ENCODE measurements at regions not wholly inside any gene's neighbourhood (a gene's known extent, or its start where the extent isn't known, plus 50 kb on each side); places are given as distances from the start of the nearest gene placed in this dataset.

DNA sequence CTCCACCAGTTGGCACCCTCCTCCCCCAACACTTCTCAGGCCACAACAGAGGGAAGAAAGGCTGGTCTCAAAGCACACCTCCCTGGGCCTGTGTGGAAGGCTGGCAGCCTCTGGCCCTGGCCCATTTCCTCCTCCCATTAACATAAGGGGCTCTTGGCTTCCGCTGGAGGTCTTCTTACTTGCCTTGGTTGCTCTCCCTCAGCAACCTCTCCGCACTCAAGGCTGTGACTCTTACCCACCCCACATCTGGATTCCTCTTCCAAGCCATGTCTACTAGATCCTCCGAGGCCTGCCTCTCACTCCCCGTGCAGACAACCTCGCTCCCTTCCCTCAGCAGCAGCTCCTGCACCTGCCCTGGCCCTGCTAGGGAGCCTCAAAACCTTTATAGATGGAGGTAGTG is 76.7 kb upstream of the PRNP start:
- H2AFZ ChIP-seq (ENCODE audit: low read depth, low read length) = no peak overlapping the region
- dilution Hi-C loops (cut with MboI; ENCODE audit: extremely low pct_ligation_motif_present, low sequenced_read_pairs) = no loop called here
- FAIRE-seq = no peak

More for the DNA sequence above, 76.7 kb upstream of the PRNP start:
- H3K9me3 ChIP-seq (replicated peaks; ENCODE audit: control insufficient read depth, insufficient read depth, low read length) = no peaks in the 10 kb centered on the region
- H3K36me3 ChIP-seq (ENCODE audit: control insufficient read depth in 2 of 2, extremely low read depth in 1 of 2, insufficient read depth in 2 of 2, low read length in 2 of 2) = no peaks in the 10 kb centered on the region
- H3K79me2 ChIP-seq (ENCODE audit: control insufficient read depth, insufficient read depth, low read length) = no peaks in the 10 kb centered on the region
- CTCF ChIA-PET = interaction anchor here (1.4 to 2.7 kb wide), 4 partner anchors 110 to 491 kb away, joined by 6 to 22 read pairs (median 12); partner anchors contain the start of gene PRND
- H3K4me2 ChIP-seq (ENCODE audit: insufficient read depth, low read length) = no peak overlapping the region
- BruUV-seq (replicated peaks) = no TSS peak
- no peak overlapping the region for H3K27ac ChIP-seq (ENCODE audit: insufficient read depth, low read depth, low read length)
- H3K27me3 ChIP-seq (ENCODE audit: control insufficient read depth in 2 of 2, insufficient read depth in 2 of 2, low read length in 2 of 2) = peaks cover 5 to 11% of the 10 kb centered on the region in 2 experiments
- TF ChIP-seq GATA2 (IDR thresholded peaks at IDR 0.05; ENCODE audit: insufficient read depth, insufficient read length, low read depth, low read length) (no peak), POLR2AphosphoS5 (IDR thresholded peaks at IDR 0.05; ENCODE audit: insufficient read depth, low read depth, low read length) (no peak), JUN (IDR thresholded peaks at IDR 0.05; ENCODE audit: borderline replicate concordance, insufficient read depth, insufficient read length, low read depth) (no peak), FOS (IDR thresholded peaks at IDR 0.05; ENCODE audit: borderline replicate concordance, insufficient read depth, low read length) (no peak), EZH2 (IDR thresholded peaks at IDR 0.05; ENCODE audit: borderline replicate concordance, low read depth, low read length, severe bottlenecking) (no peak), MYC (IDR thresholded peaks at IDR 0.05; ENCODE audit: low read depth, low read length) (no peak), POLR2A (IDR thresholded peaks at IDR 0.05; ENCODE audit: low read depth, low read length) (no peak)
- TF ChIP-seq, protein P1, sequence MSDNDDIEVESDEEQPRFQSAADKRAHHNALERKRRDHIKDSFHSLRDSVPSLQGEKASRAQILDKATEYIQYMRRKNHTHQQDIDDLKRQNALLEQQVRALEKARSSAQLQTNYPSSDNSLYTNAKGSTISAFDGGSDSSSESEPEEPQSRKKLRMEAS (IDR thresholded peaks at IDR 0.05; ENCODE audit: insufficient read depth, insufficient read length) = no peak
- TF ChIP-seq, protein P2, sequence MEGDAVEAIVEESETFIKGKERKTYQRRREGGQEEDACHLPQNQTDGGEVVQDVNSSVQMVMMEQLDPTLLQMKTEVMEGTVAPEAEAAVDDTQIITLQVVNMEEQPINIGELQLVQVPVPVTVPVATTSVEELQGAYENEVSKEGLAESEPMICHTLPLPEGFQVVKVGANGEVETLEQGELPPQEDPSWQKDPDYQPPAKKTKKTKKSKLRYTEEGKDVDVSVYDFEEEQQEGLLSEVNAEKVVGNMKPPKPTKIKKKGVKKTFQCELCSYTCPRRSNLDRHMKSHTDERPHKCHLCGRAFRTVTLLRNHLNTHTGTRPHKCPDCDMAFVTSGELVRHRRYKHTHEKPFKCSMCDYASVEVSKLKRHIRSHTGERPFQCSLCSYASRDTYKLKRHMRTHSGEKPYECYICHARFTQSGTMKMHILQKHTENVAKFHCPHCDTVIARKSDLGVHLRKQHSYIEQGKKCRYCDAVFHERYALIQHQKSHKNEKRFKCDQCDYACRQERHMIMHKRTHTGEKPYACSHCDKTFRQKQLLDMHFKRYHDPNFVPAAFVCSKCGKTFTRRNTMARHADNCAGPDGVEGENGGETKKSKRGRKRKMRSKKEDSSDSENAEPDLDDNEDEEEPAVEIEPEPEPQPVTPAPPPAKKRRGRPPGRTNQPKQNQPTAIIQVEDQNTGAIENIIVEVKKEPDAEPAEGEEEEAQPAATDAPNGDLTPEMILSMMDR (IDR thresholded peaks at IDR 0.05; ENCODE audit: extremely low read depth in 1 of 2, insufficient read depth in 1 of 2, low read depth in 1 of 2, low read length in 2 of 2) = no peak
- no peaks in the 10 kb centered on the region for H4K20me1 ChIP-seq (replicated peaks; ENCODE audit: control insufficient read depth, extremely low read depth, insufficient read depth, low read length)
- no peaks in the 10 kb centered on the region for H3K9me1 ChIP-seq (replicated peaks; ENCODE audit: control insufficient read depth, extremely low read depth, insufficient read depth, low read length)
- no peaks in the 10 kb centered on the region for H3K4me1 ChIP-seq (ENCODE audit: control insufficient read depth, extremely low read depth, insufficient read depth, low read length)
- POLR2A ChIA-PET = no interaction called here
- H3K4me3 ChIP-seq (replicated peaks in 1 of 3; ENCODE audit: insufficient read depth in 1 of 3, low read depth in 1 of 3, low read length in 3 of 3) = no peak overlapping the region
- intact Hi-C loops (cut with micrococcal nuclease) = loop anchor here (5.0 kb wide), 1 partner anchor 348 kb away; no protein-coding TSS in a partner anchor
- H3K9ac ChIP-seq (replicated peaks; ENCODE audit: extremely low read depth, insufficient read depth, low read length) = no peak overlapping the region
- no peak for DNase-seq (ENCODE audit: low read depth, low spot score)
